CD4-positive, alpha-beta T cell treated with Interleukin-17A for 1 hour (primary cell): ENCODE measurements at regions not wholly inside any gene's neighbourhood (a gene's known extent, or its start where the extent isn't known, plus 50 kb on each side); places are given as distances from the start of the nearest gene placed in this dataset.
A peak's percentile ranks its signal among the peaks of the same experiment; 100 is the strongest.

ENCODE experiments used
- DNase-seq: peaks from one replicate; pipeline ENCODE4 v3.0.0-alpha.2; 2020

DNA sequence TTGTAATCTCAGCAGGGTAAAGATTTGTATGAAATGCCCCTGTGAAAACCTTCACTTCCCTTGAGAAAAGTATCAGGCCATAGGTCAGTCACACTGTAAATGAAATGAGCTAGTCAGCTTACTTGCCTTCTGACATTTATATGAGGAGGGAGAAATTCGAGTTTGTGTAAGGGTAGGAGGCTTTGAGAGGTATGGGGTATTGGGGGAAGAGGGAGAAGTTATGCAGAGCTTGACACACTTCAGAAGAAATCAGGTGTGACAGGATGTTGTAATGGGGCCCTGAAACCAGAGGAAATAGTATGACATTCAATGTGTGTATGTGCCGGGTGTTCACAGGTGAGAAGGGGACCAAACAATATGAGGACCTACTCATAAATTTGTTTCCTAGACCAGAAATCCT is 64.2 kb upstream of the CCN6 start:
- peak; percentile 67 for DNase-seq

GRCh38 chr6:111990214-111990613 is 63.7 kb upstream of the CCN6 start:
- DNase-seq: no peak

DNA sequence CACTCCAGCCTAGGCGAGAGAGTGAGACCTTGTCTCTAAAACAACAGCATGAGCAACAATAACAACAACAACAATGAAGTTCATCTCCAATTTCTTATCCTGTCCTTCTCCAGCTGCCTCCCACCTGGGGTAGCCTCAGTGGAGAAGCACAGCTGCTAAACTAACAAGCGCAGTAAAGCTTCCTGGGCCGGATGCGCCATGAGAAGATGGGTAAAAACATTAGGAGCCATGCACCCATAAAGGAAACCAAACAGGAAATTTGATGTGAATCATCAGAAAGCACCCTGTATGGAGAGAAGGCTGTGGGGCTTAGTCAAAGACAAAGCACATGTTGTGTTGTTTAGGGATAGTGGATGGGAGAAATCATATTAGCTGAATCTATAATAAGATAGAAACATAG is 61.1 kb upstream of the CCN6 start:
- DNase-seq: peak; percentile 71

DNA sequence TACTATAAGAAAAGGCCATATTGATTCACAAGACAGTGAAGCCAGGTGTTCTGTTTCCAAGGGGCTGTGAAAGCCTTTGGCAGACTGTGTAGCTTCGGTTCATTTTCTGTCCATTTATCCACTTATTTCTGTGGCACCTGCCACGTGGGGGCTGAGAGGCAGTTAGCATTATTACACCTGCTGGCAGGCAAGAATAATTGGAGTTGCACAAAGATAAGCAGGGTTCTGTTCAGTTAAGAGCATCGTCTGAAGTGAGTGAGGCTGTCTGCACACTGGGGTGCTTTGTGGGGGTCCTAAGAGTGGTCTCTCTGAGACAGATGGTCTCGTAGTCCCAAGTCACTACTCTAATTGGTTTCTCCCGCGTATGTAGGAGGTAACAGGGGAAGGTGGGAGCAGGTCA is 60.6 kb upstream of the CCN6 start:
- no peak for DNase-seq

- no peak for DNase-seq
These were observed 59.1 kb upstream of the CCN6 start for GRCh38 chr6:111994791-111995190.

DNA sequence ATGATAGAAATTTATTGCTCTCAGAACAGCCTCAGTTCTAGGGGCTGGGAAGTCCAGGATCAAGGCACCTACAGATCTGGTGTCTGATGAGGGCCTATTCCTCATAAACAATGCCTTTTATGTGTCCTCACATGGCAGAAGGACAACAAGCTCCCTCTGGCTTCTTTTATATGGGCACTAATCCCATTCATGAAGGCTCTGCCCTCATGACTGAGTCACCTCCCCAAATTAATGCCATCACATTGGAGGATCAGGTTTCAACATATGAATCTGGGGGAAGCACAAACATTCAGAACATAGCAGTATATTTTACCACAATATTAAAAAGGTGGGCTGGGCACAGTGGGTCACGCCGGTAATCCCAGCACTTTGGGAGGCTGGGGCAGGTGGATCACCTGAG is 58.5 kb upstream of the CCN6 start:
- no peak for DNase-seq

DNA sequence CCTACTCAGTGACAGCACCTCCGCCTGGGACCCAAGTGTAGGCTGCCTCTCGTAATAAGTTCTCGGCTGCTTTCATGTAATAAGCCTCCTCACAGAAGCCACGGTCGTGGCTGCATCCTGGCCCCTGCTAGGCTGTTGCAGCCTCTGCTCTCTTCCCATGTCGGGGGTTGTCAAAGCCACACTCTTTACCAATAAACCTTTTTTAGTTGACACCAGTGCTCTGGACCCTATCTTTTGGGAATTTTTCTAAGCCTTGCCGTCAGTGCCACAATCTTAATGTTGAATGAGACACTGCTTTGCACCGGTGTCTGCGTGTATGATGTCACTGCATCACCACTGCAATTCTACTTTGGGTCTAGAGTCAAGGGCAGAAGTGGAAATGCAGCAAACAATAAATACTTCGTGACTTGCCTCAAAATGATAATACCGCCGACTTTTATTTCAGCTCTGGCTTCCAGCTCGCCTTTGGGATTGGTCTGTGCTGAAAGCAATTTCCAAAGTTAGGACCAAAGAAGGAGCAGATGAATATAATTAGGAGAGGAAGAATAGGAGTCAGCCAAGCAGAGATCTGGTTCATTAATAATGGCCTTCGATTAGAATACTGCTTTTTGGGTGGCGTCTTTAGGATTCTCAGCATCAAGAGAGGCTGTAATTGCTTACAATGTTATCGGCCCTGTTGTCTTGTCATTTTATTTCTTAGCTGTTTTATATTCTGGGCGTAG is 57.6 kb upstream of the CCN6 start:
- no peak for DNase-seq

- peak; percentile 86 for DNase-seq
These were observed 56.6 kb upstream of the CCN6 start for GRCh38 chr6:111997078-111997852.

- DNase-seq: no peak
These were observed 56.1 kb upstream of the CCN6 start for GRCh38 chr6:111997853-111998208.

GRCh38 chr6:112002307-112002706 is 51.6 kb upstream of the CCN6 start:
- DNase-seq: no peak
